HUES48 (cell line): ENCODE measurements at regions not wholly inside any gene's neighbourhood (a gene's known extent, or its start where the extent isn't known, plus 50 kb on each side); places are given as distances from the start of the nearest gene placed in this dataset.

Experiments used
- H3K27ac ChIP-seq: one replicate; pipeline ENCODE4 v1.7.0; 2013; ENCODE audit warnings: low read depth, low read length, inconsistent platforms
- H3K27me3 ChIP-seq: 2 replicates; pipeline ENCODE4 v1.6.1; 2013; ENCODE audit warnings: mild to moderate bottlenecking, low read length; ENCODE audit not compliant: control insufficient read depth, insufficient read depth
- H3K36me3 ChIP-seq: 2 replicates; pipeline ENCODE4 v1.6.1; 2013; ENCODE audit warnings: low read length; ENCODE audit not compliant: control insufficient read depth, insufficient read depth
- H3K4me1 ChIP-seq: 2 replicates; pipeline ENCODE4 v1.6.1; 2013; ENCODE audit warnings: mild to moderate bottlenecking, low read length; ENCODE audit not compliant: control insufficient read depth, insufficient read depth
- H3K4me3 ChIP-seq: 2 replicates; pipeline ENCODE4 v1.5.1; 2013; ENCODE audit warnings: mild to moderate bottlenecking, low read depth, low read length
- H3K9ac ChIP-seq: 2 replicates; pipeline ENCODE4 v1.6.1; 2013; ENCODE audit warnings: mild to moderate bottlenecking, low read depth, low read length, moderate library complexity
- H3K9me3 ChIP-seq: 2 replicates; pipeline ENCODE4 v1.6.1; 2013; ENCODE audit warnings: low read length; ENCODE audit not compliant: control insufficient read depth, insufficient read depth

DNA sequence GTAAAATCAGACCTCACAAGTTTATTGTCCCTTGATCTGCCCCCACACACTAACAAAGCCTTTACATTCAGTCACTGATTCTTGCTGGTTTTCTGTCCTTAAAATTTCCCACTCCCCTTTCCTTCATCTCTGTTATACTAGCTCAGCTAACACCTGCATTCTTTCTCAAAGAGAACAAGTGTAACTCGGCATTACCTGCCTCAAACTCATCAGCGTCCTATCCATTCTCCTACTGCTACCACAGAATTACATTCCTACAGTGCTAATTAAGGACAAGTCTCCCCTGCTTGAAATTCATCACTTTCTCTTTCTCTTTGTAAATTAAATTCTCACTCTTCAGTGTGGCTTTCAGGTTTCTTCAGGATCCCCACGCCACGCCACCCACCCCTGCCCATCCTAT, 773.2 kb downstream of the FRK start:
- H3K9me3 ChIP-seq, result no peaks in the 10 kb centered on the region
- no peaks in the 10 kb centered on the region for H3K4me1 ChIP-seq
- no peaks in the 10 kb centered on the region for H3K36me3 ChIP-seq
- no peak overlapping the region for H3K4me3 ChIP-seq
- H3K27me3 ChIP-seq, result no peaks in the 10 kb centered on the region
- no peak overlapping the region for H3K27ac ChIP-seq
- H3K9ac ChIP-seq, result no peak overlapping the region

DNA sequence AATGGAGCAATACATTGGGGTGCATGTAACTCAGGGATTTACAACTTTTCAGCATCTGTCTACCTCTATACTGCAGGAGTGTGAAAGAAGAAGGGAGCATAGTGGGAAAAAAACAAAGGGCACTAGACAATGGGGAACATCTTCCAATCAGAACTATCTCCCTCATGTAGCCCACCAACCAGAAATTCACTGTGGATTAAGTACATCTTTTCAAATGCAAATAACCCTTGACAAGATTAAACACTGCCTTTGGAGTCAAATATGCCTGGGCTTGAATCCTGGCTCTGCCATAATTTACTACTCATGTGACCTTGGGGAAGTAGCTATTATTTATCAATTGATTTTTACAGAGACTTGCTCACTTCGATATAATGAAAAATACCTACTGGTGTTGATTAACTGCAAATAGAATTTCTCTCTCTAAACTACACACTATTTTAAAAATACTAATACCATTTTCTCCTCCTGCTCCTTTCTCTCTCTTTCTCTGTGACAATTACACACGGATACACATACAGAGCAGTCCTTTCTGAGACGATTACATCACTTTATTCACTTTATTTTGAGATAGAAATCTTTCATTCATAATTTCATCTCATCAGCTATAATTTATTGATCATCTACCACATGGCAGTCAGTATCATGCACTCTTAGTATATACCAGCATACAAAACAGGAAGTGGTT, 783.7 kb downstream of the FRK start:
- H3K36me3 ChIP-seq, result no peaks in the 10 kb centered on the region
- no peaks in the 10 kb centered on the region for H3K27me3 ChIP-seq
- no peak overlapping the region for H3K4me3 ChIP-seq
- no peak overlapping the region for H3K27ac ChIP-seq
- peaks cover 9% of the 10 kb centered on the region for H3K9me3 ChIP-seq
- H3K4me1 ChIP-seq, result 0 out of 2 replicates have a peak, but pooled peaks cover 5% of the 10 kb centered on the region
- no peak overlapping the region for H3K9ac ChIP-seq

DNA sequence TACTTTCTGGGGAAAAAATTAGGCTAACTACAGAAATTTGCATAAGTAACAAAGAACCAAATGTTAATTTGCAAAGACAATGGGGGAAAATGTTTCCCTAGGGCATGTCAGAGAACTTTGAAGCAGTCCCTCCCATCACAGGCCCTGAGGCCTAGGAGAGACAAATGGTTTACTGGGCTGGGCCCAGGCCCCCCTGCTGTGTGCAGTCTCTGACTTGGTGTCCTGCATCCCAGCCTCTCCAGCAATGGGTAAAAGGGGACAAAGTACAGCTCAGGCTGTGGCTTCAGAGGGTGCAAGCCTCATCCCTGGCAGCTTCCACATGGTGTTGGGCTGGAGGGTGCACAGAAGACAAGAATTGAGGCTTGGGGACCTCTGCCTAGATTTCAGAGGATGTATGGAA, 788.4 kb downstream of the FRK start:
- Histone ChIP-seq H3K27ac (no peak overlapping the region), H3K27me3 (no peaks in the 10 kb centered on the region), H3K36me3 (no peaks in the 10 kb centered on the region), H3K9me3 (peaks cover 11% of the 10 kb centered on the region), H3K4me3 (no peak overlapping the region), H3K9ac (no peak overlapping the region), H3K4me1 (0 out of 2 replicates have a peak, but pooled peaks cover 12% of the 10 kb centered on the region)

DNA sequence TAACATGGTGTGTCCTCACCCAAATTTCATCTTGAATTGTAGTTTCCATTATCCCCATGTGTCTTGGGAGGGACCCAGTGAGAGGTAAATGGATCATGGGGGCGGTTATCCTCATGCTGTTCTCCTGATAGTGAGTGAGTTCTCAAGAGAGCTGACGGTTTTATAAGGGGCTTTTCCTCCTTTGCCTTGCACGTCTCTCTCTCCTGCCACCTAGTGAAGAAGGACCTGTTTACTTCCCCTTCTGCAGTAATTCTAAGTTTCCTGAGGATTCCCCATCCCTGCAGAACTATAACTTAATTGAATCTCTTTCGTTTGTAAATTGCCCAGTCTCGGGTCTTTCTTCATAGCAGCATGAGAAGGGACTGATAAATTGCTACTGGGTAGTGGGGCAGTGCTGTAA, 789.3 kb downstream of the FRK start:
- no peaks in the 10 kb centered on the region for H3K36me3 ChIP-seq
- H3K4me1 ChIP-seq, result peaks cover 8% of the 10 kb centered on the region; the same call in 1 of the 2 replicates
- no peak overlapping the region for H3K4me3 ChIP-seq
- H3K9ac ChIP-seq, result no peak overlapping the region
- no peak overlapping the region for H3K27ac ChIP-seq
- peaks cover 11% of the 10 kb centered on the region for H3K9me3 ChIP-seq
- H3K27me3 ChIP-seq, result no peaks in the 10 kb centered on the region

DNA sequence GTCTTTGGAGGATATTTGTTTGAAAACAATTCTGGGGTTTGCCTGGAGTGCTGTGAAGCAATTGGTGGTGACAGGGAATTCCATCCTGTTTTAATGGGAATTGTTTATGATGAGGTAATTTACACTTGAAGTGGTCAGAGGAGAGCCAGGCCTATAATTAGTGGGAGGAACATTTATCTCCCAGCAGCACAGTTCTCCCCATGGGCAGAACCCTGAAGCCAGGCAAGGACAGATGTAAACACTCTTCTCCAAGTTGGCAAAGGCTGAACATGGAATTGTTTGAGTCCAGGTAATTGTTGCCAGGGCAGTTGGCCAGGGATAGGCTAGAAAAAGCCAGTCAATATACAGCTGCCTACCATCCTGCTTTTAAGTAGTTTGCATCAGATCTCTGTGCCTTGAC, 789.7 kb downstream of the FRK start:
- no peak overlapping the region for H3K4me3 ChIP-seq
- H3K9me3 ChIP-seq, result peaks cover 11% of the 10 kb centered on the region
- H3K27me3 ChIP-seq, result no peaks in the 10 kb centered on the region
- H3K36me3 ChIP-seq, result no peaks in the 10 kb centered on the region
- no peak overlapping the region for H3K27ac ChIP-seq
- H3K4me1 ChIP-seq, result peaks cover 12% of the 10 kb centered on the region; the same call in 1 of the 2 replicates
- H3K9ac ChIP-seq, result no peak overlapping the region

DNA sequence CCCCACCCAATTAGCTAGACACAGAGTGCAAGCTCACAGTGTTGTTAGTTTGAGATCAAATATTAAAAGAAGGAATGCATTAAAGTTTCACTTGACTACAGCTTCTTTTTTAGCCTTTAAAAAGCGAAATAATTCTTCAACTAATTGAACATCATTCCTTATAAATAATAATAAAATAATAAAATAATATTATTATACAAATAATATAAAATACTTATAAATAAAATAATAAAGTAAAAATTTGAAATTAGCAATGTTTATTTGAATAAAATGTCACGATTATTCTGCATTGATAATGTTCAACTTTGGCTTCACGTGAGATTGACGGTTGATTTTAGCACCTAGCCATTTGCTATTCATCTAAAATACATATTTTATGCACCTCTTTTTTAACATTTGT, 819.3 kb downstream of the FRK start:
- H3K36me3 ChIP-seq, result no peaks in the 10 kb centered on the region
- no peak overlapping the region for H3K4me3 ChIP-seq
- H3K4me1 ChIP-seq, result no peaks in the 10 kb centered on the region
- H3K9ac ChIP-seq, result no peak overlapping the region
- no peaks in the 10 kb centered on the region for H3K27me3 ChIP-seq
- no peaks in the 10 kb centered on the region; the same call in 1 of the 2 replicates for H3K9me3 ChIP-seq
- no peak overlapping the region for H3K27ac ChIP-seq

DNA sequence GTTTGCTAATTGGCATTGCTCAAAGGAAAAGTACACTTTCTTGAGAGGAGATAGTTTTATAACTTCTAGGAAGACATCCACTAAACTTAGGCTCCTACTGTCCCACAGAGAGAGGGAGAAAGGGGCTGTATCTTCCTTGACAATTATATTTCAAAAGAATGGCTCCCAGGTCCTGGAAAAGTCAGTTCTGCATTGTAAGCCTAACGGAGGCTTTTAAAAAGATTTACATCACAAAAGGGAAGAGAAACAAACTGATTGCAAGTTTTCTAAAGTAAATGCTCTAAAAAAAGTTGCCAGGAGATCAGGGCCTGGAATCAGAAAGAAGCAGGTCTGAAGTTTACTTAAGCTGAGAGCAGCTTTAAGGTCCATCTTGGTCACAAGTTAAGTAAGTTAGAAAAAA, 839.5 kb downstream of the FRK start:
- no peak overlapping the region for H3K4me3 ChIP-seq

DNA sequence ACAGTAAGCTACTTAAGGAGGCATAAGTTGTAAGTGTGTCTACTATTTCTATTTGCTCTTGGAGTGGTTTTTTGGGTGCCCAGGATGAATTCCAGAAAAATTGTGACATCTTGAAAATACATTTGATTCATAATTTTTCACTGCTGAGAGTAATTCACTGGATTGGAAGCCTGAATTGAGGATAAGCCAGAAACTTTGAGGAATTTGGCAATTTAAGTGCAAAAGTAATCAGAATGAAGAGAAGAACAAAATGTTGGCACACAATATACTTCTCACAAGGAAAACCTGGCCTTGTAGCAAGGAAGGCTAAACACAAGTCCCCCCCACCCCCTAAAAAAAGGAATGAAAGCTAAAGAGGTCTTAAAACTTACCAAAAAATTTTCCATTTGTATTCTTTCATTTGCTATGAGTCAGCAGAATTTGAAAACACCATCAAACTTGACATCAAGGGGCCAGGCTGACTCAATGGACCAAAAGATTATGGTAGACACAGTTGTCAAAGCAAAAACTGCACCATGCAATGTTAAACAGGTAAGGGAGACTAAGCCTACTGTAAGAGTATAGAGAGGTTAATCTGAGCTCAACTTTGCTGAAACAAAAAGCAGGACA, 840.0 kb downstream of the FRK start:
- Histone ChIP-seq H3K27me3 (peaks cover 71% of the 10 kb centered on the region), H3K4me1 (peaks cover 4% of the 10 kb centered on the region), H3K36me3 (no peaks in the 10 kb centered on the region), H3K4me3 (no peak overlapping the region), H3K9ac (no peak overlapping the region), H3K9me3 (peaks cover 8% of the 10 kb centered on the region; the same call in 1 of the 2 replicates), H3K27ac (no peak overlapping the region)

More for the DNA sequence above, 839.5 kb downstream of the FRK start:
- Histone ChIP-seq H3K27ac (no peak overlapping the region), H3K27me3 (peaks cover 71% of the 10 kb centered on the region), H3K9me3 (peaks cover 8% of the 10 kb centered on the region; the same call in 1 of the 2 replicates), H3K9ac (no peak overlapping the region), H3K36me3 (no peaks in the 10 kb centered on the region), H3K4me1 (peaks cover 4% of the 10 kb centered on the region)

DNA sequence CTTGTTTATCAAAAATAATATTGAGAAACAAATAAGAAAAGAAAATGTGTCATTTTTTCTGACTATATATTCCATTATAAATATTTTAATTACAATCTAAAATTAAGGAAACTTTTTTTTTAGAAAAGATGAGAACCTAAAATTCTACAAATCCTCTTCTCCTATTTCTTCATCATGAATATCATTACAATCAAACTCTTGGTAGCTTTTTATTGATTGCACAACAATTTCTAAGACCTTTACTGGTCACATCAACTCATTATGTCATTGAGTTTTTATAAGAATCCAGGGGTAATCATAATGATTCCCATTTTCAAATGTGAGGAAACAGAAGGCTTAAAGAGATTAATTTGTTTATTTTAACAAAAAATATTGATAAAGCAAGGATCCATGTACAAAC, 841.0 kb downstream of the FRK start:
- H3K9me3 ChIP-seq, result peaks cover 8% of the 10 kb centered on the region; the same call in 1 of the 2 replicates
- no peak overlapping the region for H3K9ac ChIP-seq
- no peak overlapping the region for H3K4me3 ChIP-seq
- H3K27ac ChIP-seq, result no peak overlapping the region
- peaks cover 4% of the 10 kb centered on the region for H3K4me1 ChIP-seq
- peaks cover 71% of the 10 kb centered on the region for H3K27me3 ChIP-seq
- no peaks in the 10 kb centered on the region for H3K36me3 ChIP-seq

DNA sequence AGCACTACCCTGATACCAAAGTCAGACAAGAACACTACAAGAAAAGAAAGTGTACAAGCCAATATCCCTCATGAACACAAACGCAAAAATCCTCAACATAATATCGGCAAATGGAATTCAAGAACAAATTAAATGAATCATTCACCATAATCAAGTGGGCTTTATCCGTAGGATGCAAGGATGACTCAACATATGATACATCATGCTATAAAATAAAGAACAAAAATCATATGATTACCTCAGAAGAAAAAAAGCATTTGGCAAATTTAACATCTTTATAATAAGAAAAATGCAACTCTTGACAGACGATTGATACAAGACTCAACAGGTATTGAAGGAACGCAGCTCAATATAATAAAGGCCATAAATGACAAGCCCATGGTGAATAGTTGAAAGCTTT, 843.9 kb downstream of the FRK start:
- H3K4me3 ChIP-seq, result no peak overlapping the region
- peaks cover under 1% of the 10 kb centered on the region; the same call in 1 of the 2 replicates for H3K9me3 ChIP-seq
- H3K9ac ChIP-seq, result no peak overlapping the region
- H3K4me1 ChIP-seq, result peaks cover 4% of the 10 kb centered on the region
- H3K27me3 ChIP-seq, result peaks cover 52% of the 10 kb centered on the region
- no peak overlapping the region for H3K27ac ChIP-seq
- no peaks in the 10 kb centered on the region for H3K36me3 ChIP-seq

DNA sequence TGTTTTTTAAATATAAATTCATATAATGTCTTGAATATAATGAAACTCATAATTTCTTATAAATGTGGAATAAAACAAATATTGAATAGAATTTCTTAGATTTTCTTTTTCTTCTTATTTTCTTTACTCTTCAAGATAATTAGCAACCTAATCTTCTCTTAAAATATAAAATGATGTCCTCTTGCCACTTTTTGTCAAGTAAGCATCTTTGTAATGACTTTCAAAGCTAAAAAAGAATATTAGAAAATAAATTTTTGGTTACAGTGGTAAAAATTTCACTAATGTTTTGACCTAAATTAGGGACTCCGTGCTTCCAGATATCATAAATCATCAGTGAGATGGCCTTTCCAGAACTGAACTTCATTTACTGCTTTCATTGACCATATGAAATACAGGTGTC, 846.4 kb downstream of the FRK start:
- no peak overlapping the region for H3K27ac ChIP-seq
- H3K9me3 ChIP-seq, result no peaks in the 10 kb centered on the region
- no peak overlapping the region for H3K4me3 ChIP-seq
- no peaks in the 10 kb centered on the region for H3K36me3 ChIP-seq
- H3K27me3 ChIP-seq, result peaks cover 27% of the 10 kb centered on the region
- no peaks in the 10 kb centered on the region for H3K4me1 ChIP-seq
- no peak overlapping the region for H3K9ac ChIP-seq
